DND-41 (cell line): ENCODE measurements at regions not wholly inside any gene's neighbourhood (a gene's known extent, or its start where the extent isn't known, plus 50 kb on each side); places are given as distances from the start of the nearest gene placed in this dataset.

Source experiments
- CTCF ChIP-seq: IDR thresholded peaks from 2 replicates; pipeline ENCODE4 v1.5.1; 2012; ENCODE audit warnings: borderline replicate concordance, low read length, moderate library complexity, mild to moderate bottlenecking; ENCODE audit not compliant: poor library complexity, severe bottlenecking; ENCODE audit errors: extremely low read depth
- EZH2 ChIP-seq: IDR thresholded peaks from 3 replicates; pipeline ENCODE4 v1.6.1; 2012; ENCODE audit warnings: borderline replicate concordance, low read depth, mild to moderate bottlenecking, moderate library complexity, low read length, inconsistent platforms; ENCODE audit not compliant: severe bottlenecking

- no peak for TF ChIP-seq CTCF
- TF ChIP-seq EZH2, result no peak
Measured at GRCh38 chr6:56732517-56732916, 89.8 kb upstream of the DST start.
